ENCODE measurements at regions not wholly inside any gene's neighbourhood (a gene's known extent, or its start where the extent isn't known, plus 50 kb on each side); places are given as distances from the start of the nearest gene placed in this dataset.

DNA sequence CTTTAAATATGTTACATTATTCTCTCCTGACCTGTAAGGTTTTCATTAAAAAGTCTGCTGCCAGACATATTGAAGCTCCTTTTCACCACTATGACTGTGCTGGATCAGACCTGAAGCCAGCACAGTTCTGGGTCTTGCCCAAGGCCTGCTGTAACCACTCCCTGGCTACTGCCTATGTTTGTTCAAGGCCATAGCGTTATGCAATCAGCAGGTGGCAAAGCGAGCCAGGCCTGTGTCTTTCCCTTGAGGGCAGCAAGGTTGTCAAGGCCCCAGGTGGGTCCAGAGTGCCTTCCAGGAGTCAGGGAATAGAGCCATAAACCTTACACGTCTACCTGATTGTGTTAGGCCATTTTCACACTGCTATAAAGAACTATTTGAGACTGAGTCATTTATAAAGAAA is 496.8 kb upstream of the PCDH9 start:
- TF ChIP-seq POLR2A (IDR thresholded peaks at IDR 0.05) = no peak
- TF ChIP-seq, protein P1, sequence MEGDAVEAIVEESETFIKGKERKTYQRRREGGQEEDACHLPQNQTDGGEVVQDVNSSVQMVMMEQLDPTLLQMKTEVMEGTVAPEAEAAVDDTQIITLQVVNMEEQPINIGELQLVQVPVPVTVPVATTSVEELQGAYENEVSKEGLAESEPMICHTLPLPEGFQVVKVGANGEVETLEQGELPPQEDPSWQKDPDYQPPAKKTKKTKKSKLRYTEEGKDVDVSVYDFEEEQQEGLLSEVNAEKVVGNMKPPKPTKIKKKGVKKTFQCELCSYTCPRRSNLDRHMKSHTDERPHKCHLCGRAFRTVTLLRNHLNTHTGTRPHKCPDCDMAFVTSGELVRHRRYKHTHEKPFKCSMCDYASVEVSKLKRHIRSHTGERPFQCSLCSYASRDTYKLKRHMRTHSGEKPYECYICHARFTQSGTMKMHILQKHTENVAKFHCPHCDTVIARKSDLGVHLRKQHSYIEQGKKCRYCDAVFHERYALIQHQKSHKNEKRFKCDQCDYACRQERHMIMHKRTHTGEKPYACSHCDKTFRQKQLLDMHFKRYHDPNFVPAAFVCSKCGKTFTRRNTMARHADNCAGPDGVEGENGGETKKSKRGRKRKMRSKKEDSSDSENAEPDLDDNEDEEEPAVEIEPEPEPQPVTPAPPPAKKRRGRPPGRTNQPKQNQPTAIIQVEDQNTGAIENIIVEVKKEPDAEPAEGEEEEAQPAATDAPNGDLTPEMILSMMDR (IDR thresholded peaks at IDR 0.05) = no peak
- Histone ChIP-seq H3K4me3 (no peak overlapping the region), H3K36me3 (ENCODE audit: low read depth, missing control alignments) (no peaks in the 10 kb centered on the region), H3K27me3 (no peaks in the 10 kb centered on the region), H3K4me1 (no peaks in the 10 kb centered on the region), H3K27ac (no peak overlapping the region), H3K9me3 (no peaks in the 10 kb centered on the region)
- WGBS, 2 donors = 66 to 90% methylated on average over 3 of the region's 3 CpGs
- no peak for DNase-seq
- intact Hi-C loops (cut with DNase I; ENCODE audit: low total_unique reads) = no loop called here

DNA sequence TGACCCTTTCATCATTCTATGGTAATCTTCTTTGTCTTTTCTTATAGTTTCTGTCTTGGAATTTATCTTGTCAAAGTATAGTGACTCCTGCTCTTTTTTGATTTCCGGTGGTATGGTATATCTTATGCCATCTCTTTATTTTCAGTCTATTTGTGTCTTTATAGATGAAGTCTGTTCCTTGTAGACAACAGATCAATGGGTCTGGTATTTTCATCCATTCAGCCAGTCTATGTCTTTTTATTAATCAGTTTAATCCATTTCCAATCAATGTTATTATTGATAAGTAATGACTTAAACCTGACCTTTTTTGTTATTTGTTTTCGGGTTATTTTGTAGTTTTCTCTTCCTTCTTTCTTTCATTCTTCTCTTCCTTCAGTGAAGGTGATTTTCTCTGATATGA is 495.9 kb upstream of the PCDH9 start:
- no peaks in the 10 kb centered on the region for H3K9me3 ChIP-seq
- TF ChIP-seq POLR2A (IDR thresholded peaks at IDR 0.05) = no peak
- TF ChIP-seq, protein P1 (IDR thresholded peaks at IDR 0.05) = no peak
- no peak overlapping the region for H3K27ac ChIP-seq
- H3K27me3 ChIP-seq = no peaks in the 10 kb centered on the region
- no peaks in the 10 kb centered on the region for H3K4me1 ChIP-seq
- H3K4me3 ChIP-seq = no peak overlapping the region
- no peaks in the 10 kb centered on the region for H3K36me3 ChIP-seq (ENCODE audit: low read depth, missing control alignments)
- WGBS, 2 donors = 93 to 98% methylated on average over 2 of the region's 2 CpGs
- intact Hi-C loops (cut with DNase I; ENCODE audit: low total_unique reads) = no loop called here
- DNase-seq = no peak

DNA sequence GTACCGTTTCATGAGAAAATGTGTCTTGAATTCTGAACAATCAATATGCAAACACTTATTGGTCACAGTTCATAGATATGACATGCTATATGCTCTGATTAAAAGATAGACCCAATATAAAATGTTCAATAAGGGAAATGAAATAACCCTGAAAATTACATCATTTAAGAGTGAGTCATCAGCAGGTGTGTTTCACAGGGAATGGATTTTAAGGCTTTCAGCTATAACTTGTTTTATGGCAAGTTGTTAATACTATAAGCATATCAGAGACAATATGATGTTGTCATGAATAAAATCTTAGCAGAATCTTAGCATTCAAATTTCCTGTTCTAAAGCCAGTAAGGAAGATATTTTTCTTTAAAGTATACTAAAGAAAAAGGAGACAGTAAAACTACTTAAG is 483.4 kb upstream of the PCDH9 start:
- intact Hi-C loops (cut with DNase I; ENCODE audit: low total_unique reads) = no loop called here
- Histone ChIP-seq H3K27me3 (no peaks in the 10 kb centered on the region), H3K27ac (no peak overlapping the region), H3K4me1 (no peaks in the 10 kb centered on the region), H3K4me3 (no peak overlapping the region), H3K9me3 (no peaks in the 10 kb centered on the region), H3K36me3 (ENCODE audit: low read depth, missing control alignments) (no peaks in the 10 kb centered on the region)
- TF ChIP-seq, protein P1 (IDR thresholded peaks at IDR 0.05) = no peak
- no peak for TF ChIP-seq POLR2A (IDR thresholded peaks at IDR 0.05)
- DNase-seq = no peak
- WGBS, 2 donors = 81 to 95% methylated on average over 1 of the region's 1 CpG

DNA sequence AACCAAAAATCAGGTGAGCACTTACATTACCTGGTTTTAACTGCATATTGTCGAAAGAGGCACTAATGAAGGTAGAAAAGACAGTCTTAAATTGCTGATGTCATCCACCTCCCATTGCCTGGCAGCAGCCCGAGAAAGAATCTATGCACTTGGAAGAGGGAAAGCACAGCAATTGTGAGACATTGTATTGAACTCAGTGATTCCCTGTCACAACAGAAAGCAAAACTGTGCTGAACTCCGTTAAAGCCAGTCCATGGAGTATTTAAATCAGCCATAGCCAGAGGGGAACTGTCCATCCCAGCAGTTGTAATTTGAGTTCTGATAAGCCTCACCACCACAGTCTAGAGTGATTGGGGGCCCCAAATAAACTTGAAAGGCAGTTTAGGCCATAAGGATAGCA is 466.6 kb upstream of the PCDH9 start:
- 80 to 87% methylated on average over 3 of the region's 3 CpGs for WGBS, 2 donors

DNA sequence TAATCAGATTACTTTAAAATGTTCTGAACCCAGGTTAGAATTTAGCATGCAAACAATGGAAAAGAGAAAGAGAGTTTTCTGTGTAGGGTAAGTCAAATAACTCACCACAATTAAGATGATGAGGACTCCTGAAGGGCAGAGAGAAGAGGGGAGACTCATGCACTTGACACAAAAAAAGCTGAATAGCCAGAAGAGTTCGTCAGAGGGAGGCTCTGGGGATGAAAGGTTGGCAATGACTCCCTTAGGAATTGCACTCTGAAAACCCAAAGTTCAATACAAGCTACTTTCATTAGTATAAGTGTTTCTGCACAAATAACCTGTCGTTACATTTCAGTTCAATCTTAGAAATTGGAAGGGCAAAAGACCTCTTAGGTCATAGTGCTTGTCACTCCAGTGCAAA is 434.4 kb upstream of the PCDH9 start:
- DNase-seq = no peak
- H3K27me3 ChIP-seq = no peaks in the 10 kb centered on the region
- no peaks in the 10 kb centered on the region for H3K9me3 ChIP-seq
- H3K4me3 ChIP-seq = no peak overlapping the region
- 60 to 65% methylated on average over 2 of the region's 2 CpGs for WGBS, 2 donors
- no peaks in the 10 kb centered on the region for H3K36me3 ChIP-seq (ENCODE audit: low read depth, missing control alignments)
- no peak for TF ChIP-seq POLR2A (IDR thresholded peaks at IDR 0.05)
- intact Hi-C loops (cut with DNase I; ENCODE audit: low total_unique reads) = no loop called here
- no peak overlapping the region for H3K27ac ChIP-seq
- H3K4me1 ChIP-seq = no peaks in the 10 kb centered on the region

More for the DNA sequence above, 466.6 kb upstream of the PCDH9 start:
- intact Hi-C loops (cut with DNase I; ENCODE audit: low total_unique reads) = no loop called here
- DNase-seq = no peak
- TF ChIP-seq, protein P1 (IDR thresholded peaks at IDR 0.05) = no peak
- no peak for TF ChIP-seq POLR2A (IDR thresholded peaks at IDR 0.05)
- no peaks in the 10 kb centered on the region for H3K4me1 ChIP-seq
- H3K36me3 ChIP-seq (ENCODE audit: low read depth, missing control alignments) = no peaks in the 10 kb centered on the region
- no peaks in the 10 kb centered on the region for H3K27me3 ChIP-seq
- no peaks in the 10 kb centered on the region for H3K9me3 ChIP-seq
- H3K27ac ChIP-seq = no peak overlapping the region
- H3K4me3 ChIP-seq = no peak overlapping the region
